ENCODE measurements at regions not wholly inside any gene's neighbourhood (a gene's known extent, or its start where the extent isn't known, plus 50 kb on each side); places are given as distances from the start of the nearest gene placed in this dataset.
A peak's percentile ranks its signal among the peaks of the same experiment; 100 is the strongest.

DNA sequence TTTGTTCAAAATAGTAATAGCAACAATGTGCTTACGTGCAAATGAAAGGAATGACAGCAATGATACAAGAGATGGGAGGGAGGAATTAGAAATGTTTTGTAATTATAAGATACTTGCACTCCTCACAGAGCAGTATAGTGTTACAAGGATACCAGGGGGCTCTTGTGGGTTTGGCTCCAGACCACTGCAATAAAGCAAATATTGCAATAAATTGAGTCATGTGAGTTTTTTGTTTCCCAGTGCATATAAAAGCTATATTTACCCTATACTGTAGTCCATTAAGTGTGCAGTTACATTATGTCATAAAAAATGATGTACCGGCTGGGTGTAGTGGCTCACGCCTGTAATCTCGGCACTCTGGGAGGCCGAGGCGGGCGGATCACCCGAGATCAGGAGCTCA lies 864.3 kb downstream of the NSUN3 start:
- CTCF ChIA-PET = no interaction called here
- DNase-seq (ENCODE audit: extremely low spot score) = no peak
- POLR2A ChIA-PET = no interaction called here
- TF ChIP-seq, protein P1, sequence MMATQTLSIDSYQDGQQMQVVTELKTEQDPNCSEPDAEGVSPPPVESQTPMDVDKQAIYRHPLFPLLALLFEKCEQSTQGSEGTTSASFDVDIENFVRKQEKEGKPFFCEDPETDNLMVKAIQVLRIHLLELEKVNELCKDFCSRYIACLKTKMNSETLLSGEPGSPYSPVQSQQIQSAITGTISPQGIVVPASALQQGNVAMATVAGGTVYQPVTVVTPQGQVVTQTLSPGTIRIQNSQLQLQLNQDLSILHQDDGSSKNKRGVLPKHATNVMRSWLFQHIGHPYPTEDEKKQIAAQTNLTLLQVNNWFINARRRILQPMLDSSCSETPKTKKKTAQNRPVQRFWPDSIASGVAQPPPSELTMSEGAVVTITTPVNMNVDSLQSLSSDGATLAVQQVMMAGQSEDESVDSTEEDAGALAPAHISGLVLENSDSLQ (IDR thresholded peaks at IDR 0.05) = 0 out of 2 replicates have a peak, but pooled peaks have one; percentile 19
- TF ChIP-seq TARDBP (IDR thresholded peaks at IDR 0.05) (no peak), FOXK2 (IDR thresholded peaks at IDR 0.05) (no peak)

- POLR2A ChIA-PET = no interaction called here
- TF ChIP-seq, protein P1 (IDR thresholded peaks at IDR 0.05) = no peak
- no peak for TF ChIP-seq FOXK2 (IDR thresholded peaks at IDR 0.05)
- TF ChIP-seq NFRKB (IDR thresholded peaks at IDR 0.05) = no peak
- no peak for TF ChIP-seq TARDBP (IDR thresholded peaks at IDR 0.05)
- TF ChIP-seq FOXM1 (IDR thresholded peaks at IDR 0.05; ENCODE audit: borderline replicate concordance) = no peak
- DNase-seq (ENCODE audit: extremely low spot score) = no peak
- CTCF ChIA-PET = no interaction called here
Measured at GRCh38 chr3:94928921-94929320, 866.1 kb downstream of the NSUN3 start.

- ChIA-PET CTCF (interaction anchor here (0.6 kb wide), 1 partner anchor 24 kb away, joined by 6 read pairs; no protein-coding TSS in a partner anchor), POLR2A (no interaction called here)
- TF ChIP-seq FOXA1 (IDR thresholded peaks at IDR 0.05) = no peak
- TF ChIP-seq FOXK2 (IDR thresholded peaks at IDR 0.05) = no peak
- no peak for TF ChIP-seq CTBP1 (IDR thresholded peaks at IDR 0.05; ENCODE audit: borderline replicate concordance)
- TF ChIP-seq, protein P1 (IDR thresholded peaks at IDR 0.05) = no peak
- no peak for TF ChIP-seq FOXM1 (IDR thresholded peaks at IDR 0.05; ENCODE audit: borderline replicate concordance)
- TF ChIP-seq NFRKB (IDR thresholded peaks at IDR 0.05) = no peak
- no peak for TF ChIP-seq ARNT (IDR thresholded peaks at IDR 0.05)
- no peak for TF ChIP-seq HDGF (IDR thresholded peaks at IDR 0.05; ENCODE audit: borderline replicate concordance)
- TF ChIP-seq TARDBP (IDR thresholded peaks at IDR 0.05) = no peak
- no peak for TF ChIP-seq SP1 (IDR thresholded peaks at IDR 0.05)
- DNase-seq (ENCODE audit: extremely low spot score) = no peak
Measured at GRCh38 chr3:94935738-94936580, 873.1 kb downstream of the NSUN3 start.

- ChIA-PET POLR2A (no interaction called here), CTCF (no interaction called here)
- TF ChIP-seq ARNT (IDR thresholded peaks at IDR 0.05) = no peak
- DNase-seq (ENCODE audit: extremely low spot score) = no peak
Measured at GRCh38 chr3:94937980-94938379, 875.1 kb downstream of the NSUN3 start.

DNA sequence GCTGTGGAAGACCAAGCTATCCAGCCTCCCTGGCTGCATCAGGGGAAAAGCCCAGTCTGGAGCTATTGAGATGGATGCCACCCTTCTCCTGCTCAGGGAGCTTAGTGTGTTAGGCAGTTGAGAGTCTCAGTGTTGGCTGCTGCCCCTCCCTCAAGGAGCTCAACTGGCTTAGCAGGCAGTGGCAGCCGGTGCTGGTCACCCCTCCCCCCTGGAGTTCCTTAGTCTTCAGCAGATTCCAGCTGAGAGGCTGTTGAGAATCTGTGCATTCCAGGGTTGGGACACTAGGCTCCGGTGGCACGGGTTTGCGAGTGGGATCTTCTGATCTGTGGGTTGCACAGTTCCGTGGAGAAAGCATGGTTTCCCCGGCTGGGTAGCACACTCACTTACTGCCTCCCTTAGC lies 883.8 kb downstream of the NSUN3 start:
- CTCF ChIA-PET = no interaction called here
- POLR2A ChIA-PET = no interaction called here
- TF ChIP-seq FOXM1 (IDR thresholded peaks at IDR 0.05; ENCODE audit: borderline replicate concordance) (no peak), SUZ12 (IDR thresholded peaks at IDR 0.05) (no peak), FOXK2 (IDR thresholded peaks at IDR 0.05) (no peak), CTBP1 (IDR thresholded peaks at IDR 0.05; ENCODE audit: borderline replicate concordance) (no peak)
- DNase-seq (ENCODE audit: extremely low spot score) = no peak

GRCh38 chr3:94961423-94962100 lies 898.7 kb downstream of the NSUN3 start:
- no peak for DNase-seq (ENCODE audit: extremely low spot score)
- no peak for TF ChIP-seq CTBP1 (IDR thresholded peaks at IDR 0.05; ENCODE audit: borderline replicate concordance)
- no peak for TF ChIP-seq TARDBP (IDR thresholded peaks at IDR 0.05)
- TF ChIP-seq FOXA1 (IDR thresholded peaks at IDR 0.05) = no peak
- no peak for TF ChIP-seq BHLHE40 (IDR thresholded peaks at IDR 0.05; ENCODE audit: borderline replicate concordance)
- TF ChIP-seq ZNF384 (IDR thresholded peaks at IDR 0.05) = no peak
- TF ChIP-seq FOXM1 (IDR thresholded peaks at IDR 0.05; ENCODE audit: borderline replicate concordance) = no peak
- no peak for TF ChIP-seq NFRKB (IDR thresholded peaks at IDR 0.05)
- no peak for TF ChIP-seq SP1 (IDR thresholded peaks at IDR 0.05)
- no peak for TF ChIP-seq ELF4 (IDR thresholded peaks at IDR 0.05)
- no peak for TF ChIP-seq HDGF (IDR thresholded peaks at IDR 0.05; ENCODE audit: borderline replicate concordance)
- no peak for TF ChIP-seq LEF1 (IDR thresholded peaks at IDR 0.05; ENCODE audit: borderline replicate concordance)
- no peak for TF ChIP-seq L3MBTL2 (conservative IDR thresholded peaks at IDR 0.05)
- TF ChIP-seq FOXK2 (IDR thresholded peaks at IDR 0.05) = no peak
- TF ChIP-seq, protein P1 (IDR thresholded peaks at IDR 0.05) = no peak
- no peak for TF ChIP-seq SUZ12 (IDR thresholded peaks at IDR 0.05)
- CTCF ChIA-PET = no interaction called here
- POLR2A ChIA-PET = no interaction called here
